PC-9 (cell line): ENCODE measurements at regions not wholly inside any gene's neighbourhood (a gene's known extent, or its start where the extent isn't known, plus 50 kb on each side); places are given as distances from the start of the nearest gene placed in this dataset.

Experiments
- BruUV-seq: library from RNA; stranded (reverse); fragments of 400-500 nt; replicated peaks from 2 replicates; lab custom pipeline; 2021; lab: Mats Ljungman, UMichigan
- CTCF ChIA-PET: fragments of 300-600 bp; sonication (Branson Sonifier 250); formaldehyde crosslinking; loops from one replicate; lab custom pipeline; 2022; ENCODE audit warnings: antibody characterized with exemption; lab: Charles Lee
- POLR2A ChIA-PET: fragments of 300-600 bp; sonication (Branson Sonifier 250); formaldehyde crosslinking; loops from one replicate; lab custom pipeline; 2022; ENCODE audit warnings: antibody characterized with exemption; ENCODE audit not compliant: unreplicated experiment; lab: Charles Lee
- DNase-seq, 2 experiments: peaks; one replicate each; pipeline versions ENCODE4 v3.0.0 to v3.0.0-alpha.2; 2015 to 2022; ENCODE audit warnings: mixed read lengths in 1 of 2
- H2AFZ ChIP-seq: fragments of 200-600 bp; sonication (generic); 2 replicates; pipeline ENCODE4 v1.8.1; 2017; ENCODE audit warnings: antibody characterized with exemption
- H3F3A ChIP-seq: fragments of 200-600 bp; sonication (generic); 2 replicates; pipeline ENCODE4 v1.8.1; 2017; ENCODE audit warnings: antibody characterized with exemption, mild to moderate bottlenecking, low read depth; ENCODE audit not compliant: insufficient read depth
- H3K27ac ChIP-seq: fragments of 200-600 bp; sonication (generic); 2 replicates; pipeline ENCODE4 v1.6.1; 2016; ENCODE audit warnings: mixed run types
- H3K27me3 ChIP-seq: fragments of 200-600 bp; sonication (generic); 2 replicates; pipeline ENCODE4 v1.6.1; 2016; ENCODE audit warnings: low read depth, mixed run types; ENCODE audit not compliant: insufficient read depth
- H3K36me3 ChIP-seq: fragments of 200-600 bp; sonication (generic); 2 replicates; pipeline ENCODE4 v1.6.1; 2016; ENCODE audit warnings: low read depth, mixed run types
- H3K4me1 ChIP-seq: fragments of 200-600 bp; sonication (generic); replicated peaks from 2 replicates; pipeline ENCODE4 v1.6.1; 2016; ENCODE audit warnings: mixed run types; ENCODE audit not compliant: insufficient read depth
- H3K4me2 ChIP-seq: fragments of 200-600 bp; sonication (generic); 2 replicates; pipeline ENCODE4 v1.6.1; 2017; ENCODE audit warnings: mixed run types
- H3K4me3 ChIP-seq: fragments of 200-600 bp; sonication (generic); 2 replicates; pipeline ENCODE4 v1.6.1; 2016; ENCODE audit warnings: mixed run types
- H3K79me2 ChIP-seq: fragments of 200-600 bp; sonication (generic); 2 replicates; pipeline ENCODE4 v1.6.1; 2017; ENCODE audit warnings: low read depth, mixed run types
- H3K9me2 ChIP-seq: fragments of 200-600 bp; sonication (generic); 2 replicates; pipeline ENCODE4 v1.8.1; 2017; ENCODE audit warnings: mild to moderate bottlenecking; ENCODE audit not compliant: insufficient read depth
- H3K9me3 ChIP-seq: fragments of 200-600 bp; sonication (generic); 2 replicates; pipeline ENCODE4 v1.8.1; 2016; ENCODE audit warnings: low read depth; ENCODE audit not compliant: insufficient read depth
- H4K20me1 ChIP-seq: fragments of 200-600 bp; sonication (generic); 2 replicates; pipeline ENCODE4 v1.8.1; 2017; ENCODE audit not compliant: insufficient read depth
- CTCF ChIP-seq: fragments of 200-600 bp; sonication (generic); conservative IDR thresholded peaks from 2 replicates; pipeline ENCODE4 v1.6.1; 2017; ENCODE audit warnings: mixed run types, antibody characterized with exemption, mild to moderate bottlenecking, moderate library complexity
- EZH2 ChIP-seq: fragments of 200-600 bp; sonication (generic); IDR thresholded peaks from 2 replicates; pipeline ENCODE4 v1.8.0; 2017; ENCODE audit warnings: antibody characterized with exemption, low read depth
- intact Hi-C: fragments of 100-400 bp; cut with micrococcal nuclease; formaldehyde crosslinking; loops from one replicate; pipeline ENCODE4 v1.10.0; 2022; ENCODE audit not compliant: unreplicated experiment

- Histone ChIP-seq H3K9me3 (no peaks in the 10 kb centered on the region), H3K27ac (no peak overlapping the region), H3K4me2 (no peak overlapping the region), H3K4me1 (no peaks in the 10 kb centered on the region), H3K36me3 (no peaks in the 10 kb centered on the region), H4K20me1 (no peaks in the 10 kb centered on the region), H3K4me3 (no peak overlapping the region), H3K79me2 (no peaks in the 10 kb centered on the region), H3K9me2 (no peaks in the 10 kb centered on the region), H3K27me3 (no peaks in the 10 kb centered on the region), H3F3A (no peaks in the 10 kb centered on the region), H2AFZ (no peak overlapping the region)
- no TSS peak for BruUV-seq
- POLR2A ChIA-PET: interaction anchor here (1.0 kb wide), 1 partner anchor 839 kb away, joined by 3 read pairs; no protein-coding TSS in a partner anchor
- TF ChIP-seq CTCF (no peak), EZH2 (no peak)
- intact Hi-C loops: no loop called here
- CTCF ChIA-PET: no interaction called here
- peak in 1 of 2 experiments; percentile 13 for DNase-seq
Observed at GRCh38 chr2:157173740-157174184, 83.7 kb upstream of the GALNT5 start.

- POLR2A ChIA-PET: interaction anchor here (1.0 kb wide), 1 partner anchor 840 kb away, joined by 3 read pairs; no protein-coding TSS in a partner anchor
Observed at GRCh38 chr2:157174321-157174720, 83.2 kb upstream of the GALNT5 start.

GRCh38 chr2:157176602-157177001, 80.9 kb upstream of the GALNT5 start:
- POLR2A ChIA-PET: no interaction called here
- no peak overlapping the region for H3K4me3 ChIP-seq
- intact Hi-C loops: no loop called here
- no peaks in the 10 kb centered on the region for H3K27me3 ChIP-seq
- H4K20me1 ChIP-seq: no peaks in the 10 kb centered on the region
- H3K4me1 ChIP-seq: no peaks in the 10 kb centered on the region
- H3K4me2 ChIP-seq: no peak overlapping the region
- H3F3A ChIP-seq: no peaks in the 10 kb centered on the region
- H3K36me3 ChIP-seq: no peaks in the 10 kb centered on the region
- DNase-seq: no peak
- H3K79me2 ChIP-seq: no peaks in the 10 kb centered on the region
- CTCF ChIA-PET: no interaction called here
- no peaks in the 10 kb centered on the region for H3K9me2 ChIP-seq
- no peak overlapping the region for H3K27ac ChIP-seq
- TF ChIP-seq CTCF (no peak), EZH2 (no peak)
- H2AFZ ChIP-seq: no peak overlapping the region
- H3K9me3 ChIP-seq: no peaks in the 10 kb centered on the region
- no TSS peak for BruUV-seq

More at GRCh38 chr2:157174321-157174720, 83.2 kb upstream of the GALNT5 start:
- intact Hi-C loops: no loop called here
- no peak overlapping the region for H3K4me3 ChIP-seq
- no peaks in the 10 kb centered on the region for H3K36me3 ChIP-seq
- H3K4me2 ChIP-seq: no peak overlapping the region
- CTCF ChIA-PET: no interaction called here
- H4K20me1 ChIP-seq: no peaks in the 10 kb centered on the region
- H3F3A ChIP-seq: no peaks in the 10 kb centered on the region
- TF ChIP-seq EZH2 (no peak), CTCF (no peak)
- no peak overlapping the region for H2AFZ ChIP-seq
- no peaks in the 10 kb centered on the region for H3K9me3 ChIP-seq
- no peaks in the 10 kb centered on the region for H3K79me2 ChIP-seq
- H3K27ac ChIP-seq: no peak overlapping the region
- H3K9me2 ChIP-seq: no peaks in the 10 kb centered on the region
- BruUV-seq: no TSS peak
- no peaks in the 10 kb centered on the region for H3K27me3 ChIP-seq
- H3K4me1 ChIP-seq: no peaks in the 10 kb centered on the region
- no peak for DNase-seq
